H9 (cell line): ENCODE measurements at regions not wholly inside any gene's neighbourhood (a gene's known extent, or its start where the extent isn't known, plus 50 kb on each side); places are given as distances from the start of the nearest gene placed in this dataset.

Experiments used
- DNase-seq: peaks from one replicate; pipeline ENCODE4 v3.0.0-alpha.2; 2017
- H2AFZ ChIP-seq: one replicate; pipeline ENCODE4 v1.6.1; 2013; ENCODE audit warnings: mild to moderate bottlenecking, low read length, control low read depth, moderate library complexity
- H2AK5ac ChIP-seq: 2 replicates; pipeline ENCODE4 v1.6.1; 2013; ENCODE audit warnings: low read length, control low read depth, mixed read lengths; ENCODE audit not compliant: insufficient read length
- H2BK120ac ChIP-seq: one replicate; pipeline ENCODE4 v1.6.1; 2013; ENCODE audit warnings: low read depth, mild to moderate bottlenecking, low read length, control low read depth, inconsistent platforms; ENCODE audit not compliant: poor library complexity, severe bottlenecking
- H2BK12ac ChIP-seq: 2 replicates; pipeline ENCODE4 v1.6.1; 2013; ENCODE audit warnings: low read length, control low read depth, mixed read lengths, low read depth; ENCODE audit not compliant: insufficient read length
- H2BK15ac ChIP-seq: 2 replicates; pipeline ENCODE4 v1.6.1; 2013; ENCODE audit warnings: low read depth, low read length, control low read depth
- H2BK20ac ChIP-seq: one replicate; pipeline ENCODE4 v1.6.1; 2013; ENCODE audit warnings: low read depth, mild to moderate bottlenecking, low read length, control low read depth, inconsistent platforms; ENCODE audit not compliant: poor library complexity, severe bottlenecking
- H2BK5ac ChIP-seq: 2 replicates; pipeline ENCODE4 v1.6.1; 2013; ENCODE audit warnings: low read length, control low read depth, mixed read lengths; ENCODE audit not compliant: insufficient read length
- H3K14ac ChIP-seq: 2 replicates; pipeline ENCODE4 v1.6.1; 2013; ENCODE audit warnings: low read length, control low read depth; ENCODE audit not compliant: insufficient read depth
- H3K18ac ChIP-seq: 2 replicates; pipeline ENCODE4 v1.6.1; 2013; ENCODE audit warnings: low read depth, mild to moderate bottlenecking, mixed read lengths, low read length, control low read depth; ENCODE audit not compliant: insufficient read length
- H3K23ac ChIP-seq: 2 replicates; pipeline ENCODE4 v1.6.1; 2013; ENCODE audit warnings: low read length, control low read depth, mixed read lengths, low read depth; ENCODE audit not compliant: insufficient read length
- H3K23me2 ChIP-seq: 2 replicates; pipeline ENCODE4 v1.6.1; 2013; ENCODE audit warnings: low read depth, mild to moderate bottlenecking, mixed read lengths, low read length, control low read depth; ENCODE audit not compliant: insufficient read length, poor library complexity, severe bottlenecking
- H3K27ac ChIP-seq: 2 replicates; pipeline ENCODE4 v1.5.1; 2013; ENCODE audit warnings: low read length, control low read depth, mixed read lengths, low read depth; ENCODE audit not compliant: insufficient read length
- H3K27me3 ChIP-seq: 2 replicates; pipeline ENCODE4 v1.6.1; 2013; ENCODE audit warnings: low read length, control low read depth, inconsistent platforms; ENCODE audit not compliant: insufficient read depth
- H3K4ac ChIP-seq: 2 replicates; pipeline ENCODE4 v1.6.1; 2013; ENCODE audit warnings: low read depth, mild to moderate bottlenecking, control low read depth, inconsistent platforms, low read length, moderate library complexity
- H3K4me1 ChIP-seq: 2 replicates; pipeline ENCODE4 v1.6.1; 2013; ENCODE audit warnings: low read length, control low read depth, inconsistent platforms; ENCODE audit not compliant: insufficient read depth
- H3K4me2 ChIP-seq: 2 replicates; pipeline ENCODE4 v1.6.1; 2013; ENCODE audit warnings: low read length, control low read depth, mixed read lengths; ENCODE audit not compliant: insufficient read length, insufficient read depth
- H3K56ac ChIP-seq: 2 replicates; pipeline ENCODE4 v1.6.1; 2013; ENCODE audit warnings: low read depth, mild to moderate bottlenecking, mixed read lengths, low read length, control low read depth; ENCODE audit not compliant: insufficient read length
- H3K79me1 ChIP-seq: 2 replicates; pipeline ENCODE4 v1.6.1; 2013; ENCODE audit warnings: low read depth, mild to moderate bottlenecking, moderate library complexity, low read length, control low read depth, inconsistent platforms; ENCODE audit not compliant: insufficient read depth, poor library complexity, severe bottlenecking
- H3K79me2 ChIP-seq: 2 replicates; pipeline ENCODE4 v1.6.1; 2013; ENCODE audit warnings: low read length, control low read depth, inconsistent platforms; ENCODE audit not compliant: insufficient read depth
- H3K9ac ChIP-seq: 2 replicates; pipeline ENCODE4 v1.6.1; 2013; ENCODE audit warnings: low read length, control low read depth, mixed read lengths; ENCODE audit not compliant: insufficient read length; ENCODE audit errors: extremely low read depth
- H3K9me3 ChIP-seq: one replicate; pipeline ENCODE4 v1.6.1; 2013; ENCODE audit warnings: low read depth, low read length, inconsistent platforms; ENCODE audit not compliant: control insufficient read depth
- H3T11ph ChIP-seq: one replicate; pipeline ENCODE4 v1.6.1; 2013; ENCODE audit warnings: mild to moderate bottlenecking, low read length, control low read depth, inconsistent platforms
- H4K20me1 ChIP-seq: one replicate; pipeline ENCODE4 v1.6.1; 2013; ENCODE audit not compliant: control insufficient read depth, insufficient read length, insufficient read depth
- H4K5ac ChIP-seq: 2 replicates; pipeline ENCODE4 v1.6.1; 2013; ENCODE audit warnings: low read depth, mild to moderate bottlenecking, mixed read lengths, low read length, control low read depth; ENCODE audit not compliant: insufficient read length
- H4K8ac ChIP-seq: replicated peaks from 2 replicates; pipeline ENCODE4 v1.6.1; 2013; ENCODE audit warnings: low read length, control low read depth, mixed read lengths, low read depth; ENCODE audit not compliant: insufficient read length
- H4K91ac ChIP-seq: 2 replicates; pipeline ENCODE4 v1.6.1; 2013; ENCODE audit warnings: low read depth, mild to moderate bottlenecking, moderate library complexity, mixed read lengths, low read length, control low read depth; ENCODE audit not compliant: insufficient read length
- H3K27ac Mint-ChIP-seq, 3 experiments: 2 replicates in 2 of 3; 3 replicates in 1 of 3; pipeline ENCODE4 v1.8.0; 2020 to 2021; ENCODE audit warnings: mixed read lengths in 3 of 3, mild to moderate bottlenecking in 1 of 3, moderate library complexity in 1 of 3
- H3K27me3 Mint-ChIP-seq: 2 replicates; pipeline ENCODE4 v1.8.0; 2021; ENCODE audit warnings: low read depth, mild to moderate bottlenecking, moderate library complexity, mixed read lengths
- H3K36me3 Mint-ChIP-seq, 3 experiments: 2 replicates in 2 of 3; 3 replicates in 1 of 3; pipeline ENCODE4 v1.8.0; 2020 to 2021; ENCODE audit warnings: low read depth in 3 of 3, mixed read lengths in 3 of 3; ENCODE audit not compliant: insufficient read depth in 1 of 3
- H3K4me1 Mint-ChIP-seq, 2 experiments: 2 replicates each; pipeline ENCODE4 v1.8.0; 2020; ENCODE audit warnings: mixed read lengths in 2 of 2
- H3K4me3 Mint-ChIP-seq, 2 experiments: 2 replicates in 1 of 2; 3 replicates in 1 of 2; pipeline ENCODE4 v1.8.0; 2020 to 2021; ENCODE audit warnings: mild to moderate bottlenecking in 2 of 2, mixed read lengths in 2 of 2, moderate library complexity in 1 of 2
- H3K9me3 Mint-ChIP-seq, 2 experiments: 2 replicates in 1 of 2; 3 replicates in 1 of 2; pipeline ENCODE4 v1.8.0; 2020; ENCODE audit warnings: mild to moderate bottlenecking in 2 of 2, mixed read lengths in 2 of 2, moderate library complexity in 1 of 2
- WGBS: extraction: QIAGEN DNeasy Blood & Tissue Kit; methylation state at CpG from one replicate; pipeline ENCODE4 v1.1.7; 2013; ENCODE audit warnings: missing lambda C conversion rate, low lambda C conversion rate, mixed read lengths; ENCODE audit not compliant: insufficient read length; ENCODE audit errors: extremely low coverage; 5-methylcytosine and 5-hydroxymethylcytosine counted together
- TF ChIP-seq, protein P1 (sequence below): fragments of 200-600 bp; sonication (generic); conservative IDR thresholded peaks from 3 replicates; pipeline ENCODE4 v1.8.0; 2021; ENCODE audit warnings: antibody characterized with exemption, mild to moderate bottlenecking

DNA sequence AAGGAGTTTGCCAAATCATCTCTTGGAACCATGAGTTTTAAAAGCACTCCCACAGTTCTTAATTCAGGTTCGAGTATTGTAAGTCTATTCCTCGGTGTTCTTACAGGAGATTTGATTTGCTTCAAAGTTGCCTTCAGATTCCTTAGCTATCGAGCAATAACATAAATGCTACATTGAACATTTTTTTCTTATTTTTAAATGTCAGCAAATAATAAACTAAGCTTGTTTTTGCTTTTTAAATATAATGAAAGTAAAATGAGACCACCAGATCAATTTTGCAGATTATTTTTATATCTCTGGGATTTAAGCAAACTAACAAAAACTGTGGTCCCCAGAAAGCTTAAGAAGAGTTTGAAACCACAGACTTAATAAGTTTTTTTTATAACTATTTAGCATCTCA lies 195.5 kb downstream of the LNPK start:
- Histone ChIP-seq H2BK5ac (no peak overlapping the region), H3K18ac (no peak overlapping the region), H3T11ph (no peak overlapping the region), H2BK12ac (no peak overlapping the region), H2AK5ac (no peak overlapping the region), H3K4ac (no peak overlapping the region), H4K91ac (no peak overlapping the region), H2AFZ (no peak overlapping the region), H3K56ac (no peak overlapping the region), H3K14ac (no peak overlapping the region), H4K20me1 (no peaks in the 10 kb centered on the region), H3K79me1 (no peaks in the 10 kb centered on the region), H3K4me1 (no peaks in the 10 kb centered on the region), H3K23ac (no peak overlapping the region), H3K27ac (no peak overlapping the region), H3K27me3 (no peaks in the 10 kb centered on the region), H4K5ac (no peak overlapping the region), H4K8ac (no peak overlapping the region), H3K9me3 (no peaks in the 10 kb centered on the region), H3K79me2 (no peaks in the 10 kb centered on the region), H2BK120ac (no peak overlapping the region), H3K4me2 (no peak overlapping the region), H2BK20ac (no peak overlapping the region), H3K23me2 (no peaks in the 10 kb centered on the region), H2BK15ac (no peak overlapping the region), H3K9ac (no peak overlapping the region)
- no peak overlapping the region for H3K4me3 Mint-ChIP-seq
- no peak for DNase-seq
- no peaks in the 10 kb centered on the region; the same call in 1 of the 2 replicates for H3K27me3 Mint-ChIP-seq
- TF ChIP-seq, protein P1, sequence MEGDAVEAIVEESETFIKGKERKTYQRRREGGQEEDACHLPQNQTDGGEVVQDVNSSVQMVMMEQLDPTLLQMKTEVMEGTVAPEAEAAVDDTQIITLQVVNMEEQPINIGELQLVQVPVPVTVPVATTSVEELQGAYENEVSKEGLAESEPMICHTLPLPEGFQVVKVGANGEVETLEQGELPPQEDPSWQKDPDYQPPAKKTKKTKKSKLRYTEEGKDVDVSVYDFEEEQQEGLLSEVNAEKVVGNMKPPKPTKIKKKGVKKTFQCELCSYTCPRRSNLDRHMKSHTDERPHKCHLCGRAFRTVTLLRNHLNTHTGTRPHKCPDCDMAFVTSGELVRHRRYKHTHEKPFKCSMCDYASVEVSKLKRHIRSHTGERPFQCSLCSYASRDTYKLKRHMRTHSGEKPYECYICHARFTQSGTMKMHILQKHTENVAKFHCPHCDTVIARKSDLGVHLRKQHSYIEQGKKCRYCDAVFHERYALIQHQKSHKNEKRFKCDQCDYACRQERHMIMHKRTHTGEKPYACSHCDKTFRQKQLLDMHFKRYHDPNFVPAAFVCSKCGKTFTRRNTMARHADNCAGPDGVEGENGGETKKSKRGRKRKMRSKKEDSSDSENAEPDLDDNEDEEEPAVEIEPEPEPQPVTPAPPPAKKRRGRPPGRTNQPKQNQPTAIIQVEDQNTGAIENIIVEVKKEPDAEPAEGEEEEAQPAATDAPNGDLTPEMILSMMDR: no peak
- peaks cover 4 to 6% of the 10 kb centered on the region in 2 experiments; a peak in 3 of 4 replicates for H3K4me1 Mint-ChIP-seq
- H3K27ac Mint-ChIP-seq: no peak overlapping the region
- WGBS: no CpG with 5 or more reads among the region's 3 CpGs
- no peaks in the 10 kb centered on the region for H3K9me3 Mint-ChIP-seq
- H3K36me3 Mint-ChIP-seq: no peaks in the 10 kb centered on the region
